A549 (cell line): ENCODE measurements at regions not wholly inside any gene's neighbourhood (a gene's known extent, or its start where the extent isn't known, plus 50 kb on each side); places are given as distances from the start of the nearest gene placed in this dataset.

Experiments
- ATAC-seq, 2 experiments: fragments of 200-7000 bp in 1 of 2; fragments of >200 bp in 1 of 2; cut with Nextera tagmentation in 1 of 2; cut with Tn5 transposase in 1 of 2; 3 replicates each; pipeline versions ENCODE4 v1.8.0 to v1.9.1; 2018 to 2020; ENCODE audit warnings: mild to moderate bottlenecking in 1 of 2, moderate library complexity in 1 of 2
- CTCF ChIA-PET: fragments of 300-600 bp; sonication (Branson Sonifier 250); formaldehyde crosslinking; extraction: SDS; loops from one replicate; lab custom pipeline; 2021; ENCODE audit warnings: antibody characterized with exemption, inconsistent platforms; lab: Yijun Ruan, JAX
- POLR2A ChIA-PET: fragments of 350-600 bp; formaldehyde crosslinking; extraction: SDS; loops from one replicate; lab custom pipeline; 2021; ENCODE audit warnings: antibody characterized with exemption, inconsistent platforms; lab: Yijun Ruan, JAX
- DNase-seq, 2 experiments: peaks; one replicate each; pipeline versions ENCODE4 v3.0.0 to v3.0.0-alpha.2; 2011 to 2016; ENCODE audit warnings: low read depth in 1 of 2, low spot score in 1 of 2
- FAIRE-seq: peaks from 2 replicates; lab custom pipeline; 2011; peaks lifted over from hg19 to GRCh38; lab: Jason Lieb, UNC
- H3K27ac ChIP-seq, 2 experiments: fragments of >200 bp; sonication (Bioruptor Twin); formaldehyde crosslinking; 3 replicates each; pipeline ENCODE4 v1.5.1; 2016 to 2017
- H3K4me1 ChIP-seq: fragments of >200 bp; sonication (Bioruptor Twin); formaldehyde crosslinking; 3 replicates; pipeline ENCODE4 v1.6.1; 2016
- H3K4me2 ChIP-seq: fragments of >200 bp; sonication (Bioruptor Twin); formaldehyde crosslinking; 3 replicates; pipeline ENCODE4 v1.6.1; 2016
- H3K4me3 ChIP-seq: fragments of >200 bp; sonication (Bioruptor Twin); formaldehyde crosslinking; 3 replicates; pipeline ENCODE4 v1.5.1; 2016
- H3K9me3 ChIP-seq: fragments of >200 bp; sonication (Bioruptor Twin); formaldehyde crosslinking; 3 replicates; pipeline ENCODE4 v1.6.1; 2016
- KDM1A ChIP-seq: fragments of 200-600 bp; sonication (generic); IDR thresholded peaks from 2 replicates; pipeline ENCODE4 v1.6.1; 2016; ENCODE audit warnings: low read depth, mild to moderate bottlenecking
- MAFK ChIP-seq: fragments of 450-650 bp; IDR thresholded peaks from 2 replicates; pipeline ENCODE4 v1.6.1; 2014; ENCODE audit not compliant: partially characterized antibody
- RFX5 ChIP-seq: fragments of 450-650 bp; IDR thresholded peaks from 2 replicates; pipeline ENCODE4 v1.7.1; 2014; ENCODE audit warnings: antibody characterized with exemption, mild to moderate bottlenecking, moderate library complexity
- ZC3H11A ChIP-seq: fragments of 450-650 bp; IDR thresholded peaks from 2 replicates; pipeline ENCODE4 v1.6.1; 2014; ENCODE audit warnings: antibody characterized with exemption, mild to moderate bottlenecking
- WGBS: methylation state at CpG from one replicate; pipeline ENCODE4 v1.1.6; 2017; ENCODE audit errors: missing lambda C conversion rate; 5-methylcytosine and 5-hydroxymethylcytosine counted together
- small RNA-seq, 6 experiments: library from RNA; depleted of rRNA; stranded (forward); fragments of <200 nt; gene quantifications; one replicate each; pipeline ENCODE3, GENCODE V24; 2012

GRCh38 chr4:83657336-83657735, 121.4 kb downstream of the GPAT3 start:
- Histone ChIP-seq H3K9me3 (no peaks in the 10 kb centered on the region), H3K4me1 (no peaks in the 10 kb centered on the region), H3K27ac (no peak overlapping the region), H3K4me2 (no peak overlapping the region), H3K4me3 (no peak overlapping the region)
- 43% methylated on average over 2 of the region's 2 CpGs for WGBS
- FAIRE-seq, result no peak
- no peak for ATAC-seq
- POLR2A ChIA-PET, result no interaction called here
- TF ChIP-seq ZC3H11A (no peak), RFX5 (no peak), MAFK (no peak), KDM1A (no peak)
- CTCF ChIA-PET, result interaction anchor here (0.7 to 1.4 kb wide), 2 partner anchors 13 to 304 kb away, joined by 3 to 6 read pairs; no protein-coding TSS in a partner anchor
- no peak for DNase-seq

Small RNA genes in the stretch of these regions (small RNA-seq; reads per million reads assigned to genes)
- gene RNU6-774P, result 0 reads per million in 6 experiments
